ENCODE measurements at regions not wholly inside any gene's neighbourhood (a gene's known extent, or its start where the extent isn't known, plus 50 kb on each side); places are given as distances from the start of the nearest gene placed in this dataset.

DNA sequence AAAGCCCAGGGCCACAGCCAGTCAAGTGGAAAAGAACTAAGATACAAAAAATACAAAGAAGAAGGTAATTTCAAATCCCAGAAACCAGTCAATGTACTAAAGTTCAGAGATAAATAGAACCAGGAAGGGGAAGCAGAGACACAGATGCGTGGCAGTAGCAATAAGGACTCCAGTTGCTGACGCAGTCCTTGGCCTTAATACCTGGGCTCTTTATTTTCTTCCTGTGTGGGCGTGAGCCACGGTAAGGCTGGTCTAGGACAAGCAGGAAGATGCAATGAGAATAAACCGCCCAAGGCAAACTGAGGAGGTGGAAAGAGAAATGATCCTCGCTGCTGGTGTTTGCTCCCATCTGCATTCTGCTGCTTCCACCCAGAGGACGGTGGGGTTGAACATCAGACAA, 65.6 kb upstream of the PLXNA2 start:
- intact Hi-C loops (cut with DNase I; ENCODE audit: low total_unique reads), result no loop called here
- WGBS, 2 donors, result 43 to 47% methylated on average over 7 of the region's 7 CpGs
- no peak overlapping the region for H3K4me3 ChIP-seq (ENCODE audit: low read depth, poor library complexity, severe bottlenecking)
- no peak for DNase-seq (ENCODE audit: low spot score in 2 of 2)
- TF ChIP-seq POLR2A (IDR thresholded peaks at IDR 0.05) (no peak), CTCF (IDR thresholded peaks at IDR 0.05) (no peak)

DNA sequence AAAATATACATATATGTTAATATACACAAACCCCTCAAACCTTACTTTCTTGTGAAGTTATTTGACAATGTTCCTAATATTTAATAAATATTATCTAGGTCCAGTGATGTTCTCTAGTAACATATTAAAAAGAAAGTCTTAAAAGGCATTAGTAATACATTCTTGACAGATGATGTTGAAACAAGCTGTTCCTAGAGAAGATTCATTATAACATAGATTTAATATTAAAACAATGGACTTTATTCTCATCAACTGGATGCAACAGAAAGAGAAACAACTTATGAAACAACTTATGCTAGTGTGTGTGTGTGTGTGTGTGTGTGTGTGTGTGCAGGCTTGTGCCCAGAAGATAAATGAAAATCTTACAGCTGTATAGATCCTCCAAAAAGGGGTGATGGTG, 68.5 kb upstream of the PLXNA2 start:
- intact Hi-C loops (cut with DNase I; ENCODE audit: low total_unique reads), result no loop called here
- TF ChIP-seq CTCF (IDR thresholded peaks at IDR 0.05), result no peak
- no peak for TF ChIP-seq POLR2A (IDR thresholded peaks at IDR 0.05)
- H3K4me3 ChIP-seq (ENCODE audit: low read depth, poor library complexity, severe bottlenecking), result no peak overlapping the region
- no peak for DNase-seq (ENCODE audit: low spot score in 2 of 2)

GRCh38 chr1:208314431-208314830, 70.2 kb upstream of the PLXNA2 start:
- no peak overlapping the region for H3K4me3 ChIP-seq (ENCODE audit: low read depth, poor library complexity, severe bottlenecking)
- intact Hi-C loops (cut with DNase I; ENCODE audit: low total_unique reads), result no loop called here
- no peak for TF ChIP-seq POLR2A (IDR thresholded peaks at IDR 0.05)
- no peak for TF ChIP-seq CTCF (IDR thresholded peaks at IDR 0.05)
- WGBS, 2 donors, result 90 to 94% methylated on average over 2 of the region's 2 CpGs
- DNase-seq (ENCODE audit: low spot score in 2 of 2), result no peak

GRCh38 chr1:208318150-208318734, 74.1 kb upstream of the PLXNA2 start:
- intact Hi-C loops (cut with DNase I; ENCODE audit: low total_unique reads), result no loop called here
- DNase-seq (ENCODE audit: low spot score in 2 of 2), result no peak
- TF ChIP-seq CTCF (IDR thresholded peaks at IDR 0.05) (no peak), POLR2A (IDR thresholded peaks at IDR 0.05) (no peak)
- WGBS, 2 donors, result 72 to 73% methylated on average over 2 of the region's 2 CpGs
- H3K4me3 ChIP-seq (ENCODE audit: low read depth, poor library complexity, severe bottlenecking), result no peak overlapping the region

DNA sequence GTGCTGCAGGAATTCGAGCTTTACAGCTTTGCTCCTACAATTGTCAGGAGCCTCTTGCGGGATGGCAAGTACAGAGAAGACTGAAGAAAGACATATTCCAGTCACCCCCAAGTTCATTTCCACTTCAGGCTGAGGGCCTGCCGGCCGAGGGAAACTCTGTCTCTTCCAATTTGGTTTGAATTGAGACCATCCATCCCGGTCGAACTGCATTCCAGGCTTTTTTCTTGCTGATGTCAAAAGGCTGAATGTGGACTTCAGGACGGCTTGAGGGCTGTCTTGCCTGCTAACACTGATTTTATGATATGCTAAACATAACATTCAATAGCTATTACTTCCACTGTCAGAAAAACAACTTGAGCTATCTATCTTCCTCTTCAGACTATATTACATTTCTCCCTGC, 79.8 kb upstream of the PLXNA2 start:
- 59 to 65% methylated on average over 7 of the region's 7 CpGs for WGBS, 2 donors
- no peak overlapping the region for H3K4me3 ChIP-seq (ENCODE audit: low read depth, poor library complexity, severe bottlenecking)
- no peak for TF ChIP-seq CTCF (IDR thresholded peaks at IDR 0.05)
- no peak for TF ChIP-seq POLR2A (IDR thresholded peaks at IDR 0.05)
- intact Hi-C loops (cut with DNase I; ENCODE audit: low total_unique reads), result no loop called here
- DNase-seq (ENCODE audit: low spot score in 2 of 2), result no peak

DNA sequence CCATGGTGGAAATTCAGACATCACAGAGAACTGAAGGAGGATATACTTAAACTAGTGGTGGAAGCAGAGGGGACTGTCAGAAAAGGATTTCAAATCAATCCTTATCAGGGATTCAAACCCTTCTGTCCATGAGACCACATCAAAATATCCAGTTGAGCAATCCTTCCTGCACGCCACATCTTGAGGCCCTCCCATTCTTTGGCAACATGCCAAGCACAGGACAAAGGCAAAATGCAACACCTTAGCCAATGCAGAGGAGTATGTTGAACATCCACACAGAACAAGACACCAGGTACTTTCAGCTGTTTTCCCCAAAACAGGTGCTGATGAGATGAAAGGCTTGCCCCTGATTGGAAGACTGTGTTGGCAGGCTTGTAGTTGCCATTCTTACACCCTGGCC, 81.8 kb upstream of the PLXNA2 start:
- H3K4me3 ChIP-seq (ENCODE audit: low read depth, poor library complexity, severe bottlenecking), result no peak overlapping the region
- DNase-seq (ENCODE audit: low spot score in 2 of 2), result no peak
- 26 to 34% methylated on average over 1 of the region's 1 CpG for WGBS, 2 donors
- intact Hi-C loops (cut with DNase I; ENCODE audit: low total_unique reads), result no loop called here
- no peak for TF ChIP-seq POLR2A (IDR thresholded peaks at IDR 0.05)
- TF ChIP-seq CTCF (IDR thresholded peaks at IDR 0.05), result no peak

All from lower leg skin (tissue), 4 donors.